ENCODE measurements at regions not wholly inside any gene's neighbourhood (a gene's known extent, or its start where the extent isn't known, plus 50 kb on each side); places are given as distances from the start of the nearest gene placed in this dataset.

- no peaks in the 10 kb centered on the region for H3K36me3 ChIP-seq
- DNase-seq, result peak in 3 of 5 donors; percentile 37 to 71 (median 59)
- no peaks in the 10 kb centered on the region for H3K9me3 ChIP-seq
- intact Hi-C loops (cut with DNase I), result loop anchor here in 3 of 10 donors (2.0 to 10.0 kb wide), 3 partner anchors 35 to 60 kb away; partner anchors contain the start of gene CHST15 (in 3 of the 3)
- H3K27ac ChIP-seq, result peak overlapping the region in 8 of 12 donors; percentile 10 to 83 (median 50)
- no peaks in the 10 kb centered on the region for H3K27me3 ChIP-seq
- peak; percentile 50 to 74 (median 68) for ATAC-seq
- peaks cover 13 to 58% (median 36%) of the 10 kb centered on the region in 12 donors for H3K4me1 ChIP-seq
- no peak for TF ChIP-seq POLR2A (IDR thresholded peaks at IDR 0.05)
- TF ChIP-seq CTCF (IDR thresholded peaks at IDR 0.05), result no peak
- peak overlapping the region in 1 of 12 donors; percentile 2 for H3K4me3 ChIP-seq
- WGBS, 4 donors, result 65 to 79% (median 68%) methylated on average over 22 to 32 of the region's 32 CpGs
Observed at GRCh38 chr10:124152139-124153022, 59.0 kb upstream of the CHST15 start.

GRCh38 chr10:124151466-124152095, 58.2 kb upstream of the CHST15 start:
- Histone ChIP-seq H3K36me3 (no peaks in the 10 kb centered on the region), H3K27me3 (no peaks in the 10 kb centered on the region), H3K27ac (peak overlapping the region in 3 of 12 donors; percentile 55 to 83 (median 60)), H3K9me3 (no peaks in the 10 kb centered on the region), H3K4me3 (no peak overlapping the region), H3K4me1 (peaks cover 7 to 51% (median 29%) of the 10 kb centered on the region in 12 donors)
- ATAC-seq (no peak), DNase-seq (no peak)
- intact Hi-C loops (cut with DNase I), result loop anchor here in 3 of 10 donors (2.0 to 10.0 kb wide), 3 partner anchors 34 to 59 kb away; partner anchors contain the start of gene CHST15 (in 3 of the 3)
- TF ChIP-seq CTCF (IDR thresholded peaks at IDR 0.05) (no peak), POLR2A (IDR thresholded peaks at IDR 0.05) (no peak)
- WGBS, 4 donors, result 86 to 96% (median 87%) methylated on average over 10 to 11 of the region's 11 CpGs

GRCh38 chr10:124150807-124151417, 57.5 kb upstream of the CHST15 start:
- no peak for TF ChIP-seq CTCF (IDR thresholded peaks at IDR 0.05)
- no peak for DNase-seq
- ATAC-seq, result no peak
- no peak overlapping the region for H3K27ac ChIP-seq
- H3K36me3 ChIP-seq, result no peaks in the 10 kb centered on the region
- H3K4me1 ChIP-seq, result peaks cover under 1 to 51% (median 22%) of the 10 kb centered on the region in 12 donors
- H3K27me3 ChIP-seq, result no peaks in the 10 kb centered on the region
- intact Hi-C loops (cut with DNase I), result loop anchor here in 2 of 10 donors (5.0 to 10.0 kb wide), 2 partner anchors 34 to 56 kb away; partner anchors contain the start of gene CHST15 (in 1 of the 2)
- no peak overlapping the region for H3K4me3 ChIP-seq
- H3K9me3 ChIP-seq, result no peaks in the 10 kb centered on the region
- WGBS, 4 donors, result 86 to 95% (median 89%) methylated on average over 12 to 13 of the region's 13 CpGs
